ENCODE measurements at regions not wholly inside any gene's neighbourhood (a gene's known extent, or its start where the extent isn't known, plus 50 kb on each side); places are given as distances from the start of the nearest gene placed in this dataset.

DNA sequence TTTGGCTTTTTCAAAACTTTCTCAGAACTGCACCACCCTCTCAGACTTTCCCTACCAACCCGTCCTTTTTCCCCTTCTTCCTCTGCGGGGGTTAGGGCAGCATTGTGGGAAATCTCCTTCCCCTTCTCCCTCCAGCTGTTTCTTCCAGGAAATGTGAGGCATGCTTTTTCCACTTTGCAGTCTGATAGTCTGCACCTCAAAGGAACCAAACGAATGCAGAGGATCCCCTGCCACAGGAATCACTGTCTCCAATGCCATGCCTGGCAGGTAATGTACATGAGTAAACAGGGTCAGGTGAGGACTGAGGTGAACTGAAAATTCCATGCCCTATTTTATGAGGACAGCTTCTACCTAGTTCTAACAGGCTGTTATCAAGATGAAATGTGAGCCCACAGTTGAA, 218.4 kb downstream of the BCAS1 start:
- no peak overlapping the region; the same call in 1 of the 2 replicates for H4K91ac ChIP-seq (ENCODE audit: insufficient read depth, low read depth, low read length)
- 0 out of 2 replicates have a peak overlapping the region, but pooled peaks have one; percentile 13 for H2BK120ac ChIP-seq (ENCODE audit: low read depth, low read length)
- no TSS peak for BruUV-seq (replicated peaks)
- no peak overlapping the region for H3K27ac ChIP-seq (ENCODE audit: insufficient read depth, low read length)
- H4K20me1 ChIP-seq (ENCODE audit: insufficient read depth, low read length), result no peaks in the 10 kb centered on the region
- H3K79me1 ChIP-seq (ENCODE audit: low read depth in 1 of 2, low read length in 2 of 2), result no peaks in the 10 kb centered on the region
- H2BK5ac ChIP-seq (ENCODE audit: low read depth, low read length, poor library complexity, severe bottlenecking), result no peak overlapping the region
- ATAC-seq (ENCODE audit: low read depth) (no peak), DNase-seq (no peak)
- 0 out of 2 replicates have a peak overlapping the region, but pooled peaks have one; percentile 14 for H2BK20ac ChIP-seq (ENCODE audit: low read depth, low read length)
- WGBS, 2 experiments (ENCODE audit: extremely low coverage in 2 of 2, insufficient read length in 1 of 2), result 75% methylated on average over 2 of the region's 3 CpGs; no CpG with 5 or more reads in 1 of the 2 experiments
- no peak overlapping the region for H3K4ac ChIP-seq (ENCODE audit: low read depth, low read length)
- H3K4me3 ChIP-seq (ENCODE audit: insufficient read depth, low read depth, low read length), result no peak overlapping the region
- in situ Hi-C loops (cut with MboI; ENCODE audit: low sequenced_read_pairs) (no loop called here), intact Hi-C loops (cut with micrococcal nuclease) (no loop called here), dilution Hi-C loops (cut with HindIII; ENCODE audit: low sequenced_read_pairs, unreplicated experiment) (no loop called here)
- no peaks in the 10 kb centered on the region for H3K4me1 ChIP-seq (ENCODE audit: control insufficient read depth, insufficient read depth, low read length)
- H4K8ac ChIP-seq (ENCODE audit: low read depth in 2 of 2, low read length in 2 of 2), result no peak overlapping the region
- CTCF ChIA-PET, result interaction anchor here (0.5 kb wide), 1 partner anchor 76 kb away, joined by 4 read pairs; no protein-coding TSS in a partner anchor
- H3K18ac ChIP-seq (ENCODE audit: low read depth, low read length), result no peak overlapping the region
- no peak overlapping the region for H3K4me2 ChIP-seq (ENCODE audit: low read depth, low read length)
- no peak overlapping the region for H3K14ac ChIP-seq (replicated peaks; ENCODE audit: low read depth, low read length)
- no peak overlapping the region for H4K5ac ChIP-seq (ENCODE audit: low read depth, low read length)
- POLR2A ChIA-PET (ENCODE audit: unreplicated experiment), result interaction anchor here (0.6 kb wide), 1 partner anchor 229 kb away, joined by 3 read pairs; no protein-coding TSS in a partner anchor
- H3K23ac ChIP-seq (ENCODE audit: low read depth, low read length), result no peak overlapping the region
- H2BK15ac ChIP-seq (ENCODE audit: low read depth, low read length), result no peak overlapping the region
- 0 out of 2 replicates have a peak overlapping the region, but pooled peaks have one; percentile 5 for H2AK5ac ChIP-seq (ENCODE audit: low read depth, low read length)
- H3K56ac ChIP-seq (ENCODE audit: extremely low read depth, insufficient read depth, low read length), result no peak overlapping the region
- no peak for TF ChIP-seq RFX5 (IDR thresholded peaks at IDR 0.05; ENCODE audit: low read depth, low read length)
- TF ChIP-seq RCOR1 (IDR thresholded peaks at IDR 0.05; ENCODE audit: insufficient replicate concordance, low read length), result no peak
- no peak for TF ChIP-seq MXI1 (IDR thresholded peaks at IDR 0.05; ENCODE audit: borderline replicate concordance, low read depth, low read length)
- TF ChIP-seq FOS (IDR thresholded peaks at IDR 0.05; ENCODE audit: low read depth, low read length), result no peak
- no peak for TF ChIP-seq CTCF (conservative IDR thresholded peaks at IDR 0.05; ENCODE audit: low read depth, low read length)
- TF ChIP-seq POLR2A (IDR thresholded peaks at IDR 0.05; ENCODE audit: low read depth, low read length), result no peak
- no peak for TF ChIP-seq MAFK (IDR thresholded peaks at IDR 0.05; ENCODE audit: low read depth, low read length)
- no peak for TF ChIP-seq NFE2L2 (IDR thresholded peaks at IDR 0.05; ENCODE audit: low read depth, low read length)
- TF ChIP-seq CHD1 (IDR thresholded peaks at IDR 0.05; ENCODE audit: low read depth, low read length), result no peak
- no peak for TF ChIP-seq RAD21 (IDR thresholded peaks at IDR 0.05; ENCODE audit: low read length)
- TF ChIP-seq, protein P1, sequence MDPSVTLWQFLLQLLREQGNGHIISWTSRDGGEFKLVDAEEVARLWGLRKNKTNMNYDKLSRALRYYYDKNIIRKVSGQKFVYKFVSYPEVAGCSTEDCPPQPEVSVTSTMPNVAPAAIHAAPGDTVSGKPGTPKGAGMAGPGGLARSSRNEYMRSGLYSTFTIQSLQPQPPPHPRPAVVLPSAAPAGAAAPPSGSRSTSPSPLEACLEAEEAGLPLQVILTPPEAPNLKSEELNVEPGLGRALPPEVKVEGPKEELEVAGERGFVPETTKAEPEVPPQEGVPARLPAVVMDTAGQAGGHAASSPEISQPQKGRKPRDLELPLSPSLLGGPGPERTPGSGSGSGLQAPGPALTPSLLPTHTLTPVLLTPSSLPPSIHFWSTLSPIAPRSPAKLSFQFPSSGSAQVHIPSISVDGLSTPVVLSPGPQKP (IDR thresholded peaks at IDR 0.05; ENCODE audit: borderline replicate concordance, low read depth, low read length), result no peak
- no peak overlapping the region for H2AK9ac ChIP-seq (replicated peaks; ENCODE audit: low read depth, low read length, poor library complexity)
- H3K27me3 ChIP-seq (ENCODE audit: control insufficient read depth, insufficient read depth, low read length), result no peaks in the 10 kb centered on the region
- H3K9me1 ChIP-seq (ENCODE audit: insufficient read depth, low read length), result no peaks in the 10 kb centered on the region; the same call in 1 of the 2 replicates
- no peak overlapping the region for H3K9ac ChIP-seq (ENCODE audit: low read depth, low read length)
- H3K36me3 ChIP-seq (ENCODE audit: control insufficient read depth, insufficient read depth, low read length), result no peaks in the 10 kb centered on the region
- peak overlapping the region; percentile 37 for H2AFZ ChIP-seq (replicated peaks; ENCODE audit: low read length, poor library complexity)
- no peaks in the 10 kb centered on the region for H3K9me3 ChIP-seq (ENCODE audit: control insufficient read depth, insufficient read depth, low read length)

Data from IMR-90 (cell line).